IMR-90 (cell line): ENCODE measurements at regions not wholly inside any gene's neighbourhood (a gene's known extent, or its start where the extent isn't known, plus 50 kb on each side); places are given as distances from the start of the nearest gene placed in this dataset.
A peak's percentile ranks its signal among the peaks of the same experiment; 100 is the strongest.

ENCODE experiments used
- ATAC-seq: fragments of 200-7000 bp; cut with Tn5 transposase; 2 replicates; pipeline ENCODE4 v1.9.1; 2020; ENCODE audit warnings: low read depth, mild to moderate bottlenecking, moderate library complexity
- BruUV-seq: library from RNA; stranded (reverse); fragments of 400-500 nt; replicated peaks from 2 replicates; lab custom pipeline; 2021; lab: Mats Ljungman, UMichigan
- CTCF ChIA-PET: fragments of 300-600 bp; formaldehyde crosslinking; extraction: SDS; loops from one replicate; lab custom pipeline; 2021; ENCODE audit warnings: antibody characterized with exemption; lab: Yijun Ruan, JAX
- POLR2A ChIA-PET: fragments of 300-600 bp; sonication (Branson Sonifier 250); formaldehyde crosslinking; loops from one replicate; lab custom pipeline; 2022; ENCODE audit warnings: antibody characterized with exemption; ENCODE audit not compliant: unreplicated experiment; lab: Charles Lee
- DNase-seq: peaks from one replicate; pipeline ENCODE4 v3.0.0; 2013
- H2AFZ ChIP-seq: replicated peaks from 2 replicates; pipeline ENCODE3; 2013; ENCODE audit warnings: low read length, mild to moderate bottlenecking; ENCODE audit not compliant: poor library complexity
- H2AK5ac ChIP-seq: 2 replicates; pipeline ENCODE4 v1.6.1; 2013; ENCODE audit warnings: low read depth, low read length, inconsistent platforms
- H2AK9ac ChIP-seq: replicated peaks from 2 replicates; pipeline ENCODE3; 2013; ENCODE audit warnings: mild to moderate bottlenecking, low read depth, low read length, moderate library complexity; ENCODE audit not compliant: poor library complexity
- H2BK120ac ChIP-seq: 2 replicates; pipeline ENCODE4 v1.6.1; 2013; ENCODE audit warnings: low read depth, low read length, inconsistent platforms
- H2BK15ac ChIP-seq: 3 replicates; pipeline ENCODE4 v1.6.1; 2013; ENCODE audit warnings: low read depth, low read length, inconsistent platforms
- H2BK20ac ChIP-seq: 2 replicates; pipeline ENCODE4 v1.6.1; 2013; ENCODE audit warnings: low read depth, mild to moderate bottlenecking, inconsistent platforms, low read length, moderate library complexity
- H2BK5ac ChIP-seq: 2 replicates; pipeline ENCODE4 v1.6.1; 2013; ENCODE audit warnings: mild to moderate bottlenecking, low read depth, low read length, inconsistent platforms; ENCODE audit not compliant: poor library complexity, severe bottlenecking
- H3K14ac ChIP-seq: replicated peaks from 2 replicates; pipeline ENCODE4 v1.6.1; 2013; ENCODE audit warnings: low read depth, low read length, inconsistent platforms
- H3K18ac ChIP-seq: 2 replicates; pipeline ENCODE4 v1.6.1; 2013; ENCODE audit warnings: low read depth, low read length, control low read depth
- H3K23ac ChIP-seq: 2 replicates; pipeline ENCODE4 v1.6.1; 2013; ENCODE audit warnings: low read depth, low read length, inconsistent platforms
- H3K27ac ChIP-seq: 2 replicates; pipeline ENCODE4 v1.5.1; 2013; ENCODE audit warnings: mild to moderate bottlenecking, control low read depth, low read length; ENCODE audit not compliant: insufficient read depth
- H3K27me3 ChIP-seq: 2 replicates; pipeline ENCODE4 v1.6.1; 2013; ENCODE audit warnings: low read length; ENCODE audit not compliant: control insufficient read depth, insufficient read depth
- H3K36me3 ChIP-seq: 2 replicates; pipeline ENCODE4 v1.6.1; 2013; ENCODE audit warnings: low read length, mixed read lengths; ENCODE audit not compliant: control insufficient read depth, insufficient read depth
- H3K4ac ChIP-seq: 2 replicates; pipeline ENCODE4 v1.6.1; 2013; ENCODE audit warnings: low read depth, low read length, inconsistent platforms
- H3K4me1 ChIP-seq: 2 replicates; pipeline ENCODE4 v1.6.1; 2013; ENCODE audit warnings: low read length, mixed read lengths; ENCODE audit not compliant: control insufficient read depth, insufficient read depth
- H3K4me2 ChIP-seq: 2 replicates; pipeline ENCODE4 v1.6.1; 2013; ENCODE audit warnings: low read depth, mild to moderate bottlenecking, control low read depth, low read length, moderate library complexity
- H3K4me3 ChIP-seq: 2 replicates; pipeline ENCODE4 v1.5.1; 2013; ENCODE audit warnings: low read depth, mild to moderate bottlenecking, control low read depth, low read length, moderate library complexity; ENCODE audit not compliant: insufficient read depth
- H3K56ac ChIP-seq: 2 replicates; pipeline ENCODE4 v1.6.1; 2013; ENCODE audit warnings: low read length, inconsistent platforms; ENCODE audit not compliant: insufficient read depth; ENCODE audit errors: extremely low read depth
- H3K79me1 ChIP-seq, 2 experiments: 2 replicates each; pipeline ENCODE4 v1.6.1; 2013; ENCODE audit warnings: low read length in 2 of 2, inconsistent platforms in 1 of 2, low read depth in 1 of 2
- H3K9ac ChIP-seq: 2 replicates; pipeline ENCODE4 v1.6.1; 2013; ENCODE audit warnings: low read depth, low read length, control low read depth
- H3K9me1 ChIP-seq: 2 replicates; pipeline ENCODE4 v1.6.1; 2013; ENCODE audit warnings: low read length, inconsistent platforms; ENCODE audit not compliant: insufficient read depth
- H3K9me3 ChIP-seq: 2 replicates; pipeline ENCODE4 v1.6.1; 2013; ENCODE audit warnings: low read length; ENCODE audit not compliant: control insufficient read depth, insufficient read depth
- H4K20me1 ChIP-seq: 2 replicates; pipeline ENCODE4 v1.6.1; 2013; ENCODE audit warnings: low read length, inconsistent platforms; ENCODE audit not compliant: insufficient read depth
- H4K5ac ChIP-seq: 2 replicates; pipeline ENCODE4 v1.6.1; 2013; ENCODE audit warnings: mild to moderate bottlenecking, low read depth, low read length, control low read depth
- H4K8ac ChIP-seq, 2 experiments: 2 replicates each; pipeline ENCODE4 v1.6.1; 2013; ENCODE audit warnings: low read depth in 2 of 2, low read length in 2 of 2, control low read depth in 1 of 2, inconsistent platforms in 1 of 2
- H4K91ac ChIP-seq: 2 replicates; pipeline ENCODE4 v1.6.1; 2013; ENCODE audit warnings: low read depth, low read length, inconsistent platforms; ENCODE audit not compliant: insufficient read depth
- CEBPB ChIP-seq: IDR thresholded peaks from 2 replicates; pipeline ENCODE4 v1.6.1; 2012; ENCODE audit warnings: low read depth, low read length, improper control_type of control experiment
- CHD1 ChIP-seq: IDR thresholded peaks from 2 replicates; pipeline ENCODE4 v1.6.1; 2012; ENCODE audit warnings: low read depth, low read length, improper control_type of control experiment
- RAD21 ChIP-seq: IDR thresholded peaks from 2 replicates; pipeline ENCODE4 v1.6.1; 2012; ENCODE audit warnings: low read length, improper control_type of control experiment
- RCOR1 ChIP-seq: IDR thresholded peaks from 2 replicates; pipeline ENCODE4 v1.6.1; 2012; ENCODE audit warnings: mild to moderate bottlenecking, low read length, improper control_type of control experiment; ENCODE audit not compliant: insufficient replicate concordance
- WGBS, 2 experiments: methylation state at CpG; one replicate each; pipeline versions ENCODE4 v1.1.5 to v1.1.7; 2013; ENCODE audit warnings: missing lambda C conversion rate in 2 of 2; ENCODE audit not compliant: insufficient read length in 1 of 2; ENCODE audit errors: extremely low coverage in 2 of 2; 5-methylcytosine and 5-hydroxymethylcytosine counted together
- dilution Hi-C: fragments of 300-500 bp; cut with HindIII; formaldehyde crosslinking; loops from one replicate; pipeline ENCODE4 v1.14.3; 2018; ENCODE audit warnings: low sequenced_read_pairs; ENCODE audit not compliant: unreplicated experiment
- in situ Hi-C: fragments of 300-500 bp; cut with MboI; formaldehyde crosslinking; loops from 3 replicates; pipeline ENCODE4 v1.14.3; 2019; ENCODE audit warnings: low sequenced_read_pairs, inconsistent platforms, mixed read lengths
- intact Hi-C: fragments of 100-400 bp; cut with micrococcal nuclease; formaldehyde crosslinking; loops from 2 replicates; pipeline ENCODE4 v1.10.0; 2022

DNA sequence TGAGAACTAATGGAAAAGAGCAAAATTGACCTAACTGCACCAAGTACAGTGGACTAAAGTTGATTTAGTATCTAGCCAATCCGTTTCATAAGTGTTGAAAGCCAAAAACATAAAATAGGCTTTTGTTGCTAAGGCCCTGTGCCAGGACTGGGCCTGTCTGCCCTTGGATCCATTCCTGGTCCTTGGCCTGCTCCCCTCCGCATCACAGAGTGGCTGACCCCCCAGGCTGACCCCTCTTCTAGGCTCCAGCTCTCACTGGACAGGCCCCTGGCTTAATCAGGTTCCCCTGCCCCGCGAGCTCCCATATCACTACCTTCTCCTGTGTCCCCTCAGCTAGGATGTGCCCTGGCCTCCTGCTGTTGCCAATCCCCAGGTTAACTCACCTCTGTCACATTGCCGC, 313.6 kb upstream of the MYOCD start:
- intact Hi-C loops = no loop called here
- Histone ChIP-seq H3K27ac (no peak overlapping the region), H2AFZ (no peak overlapping the region), H3K23ac (no peak overlapping the region), H3K27me3 (no peaks in the 10 kb centered on the region), H3K9me1 (no peaks in the 10 kb centered on the region), H2AK9ac (no peak overlapping the region), H2AK5ac (no peak overlapping the region), H2BK20ac (no peak overlapping the region; the same call in 1 of the 2 replicates), H3K9me3 (no peaks in the 10 kb centered on the region), H3K14ac (no peak overlapping the region), H2BK120ac (no peak overlapping the region), H3K4me2 (no peak overlapping the region), H4K20me1 (no peaks in the 10 kb centered on the region), H3K18ac (no peak overlapping the region), H4K8ac (no peak overlapping the region), H3K56ac (no peak overlapping the region), H3K4me3 (no peak overlapping the region), H2BK15ac (no peak overlapping the region), H3K79me1 (no peaks in the 10 kb centered on the region), H3K4ac (0 out of 2 replicates have a peak overlapping the region, but pooled peaks have one; percentile 32), H4K91ac (no peak overlapping the region), H3K4me1 (peaks cover 3% of the 10 kb centered on the region), H2BK5ac (no peak overlapping the region), H3K9ac (no peak overlapping the region), H4K5ac (no peak overlapping the region), H3K36me3 (no peaks in the 10 kb centered on the region)
- TF ChIP-seq RAD21 (no peak), CEBPB (no peak), RCOR1 (no peak), CHD1 (no peak)
- in situ Hi-C loops = no loop called here
- dilution Hi-C loops = no loop called here
- ChIA-PET CTCF (no interaction called here), POLR2A (no interaction called here)
- no TSS peak for BruUV-seq
- DNase-seq (no peak), ATAC-seq (no peak)
- 100% methylated on average over 1 of the region's 5 CpGs; no CpG with 5 or more reads in 1 of the 2 experiments for WGBS, 2 experiments
